ENCODE measurements at regions not wholly inside any gene's neighbourhood (a gene's known extent, or its start where the extent isn't known, plus 50 kb on each side); places are given as distances from the start of the nearest gene placed in this dataset.

DNA sequence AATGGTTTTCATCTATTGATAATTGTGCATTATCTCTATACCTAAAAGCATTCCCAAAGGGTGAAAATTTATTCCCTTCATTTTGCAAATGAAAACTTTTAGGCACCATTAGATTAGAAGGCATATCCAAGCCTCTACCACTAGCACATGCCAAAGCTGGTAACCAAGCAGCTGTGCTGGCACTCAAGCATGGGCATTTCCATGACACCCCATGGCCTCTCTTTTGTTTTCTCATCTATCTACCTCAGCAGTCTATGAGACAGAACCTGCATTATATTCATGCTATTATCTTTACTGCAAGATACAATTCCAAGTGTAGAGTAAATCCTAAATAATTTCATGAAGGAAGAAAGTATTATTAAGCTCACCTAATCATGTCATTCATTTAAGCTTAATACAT lies 334.3 kb upstream of the LRRC7 start:
- Histone ChIP-seq H3K4me1 (no peaks in the 10 kb centered on the region), H3K9me3 (no peaks in the 10 kb centered on the region), H3K36me3 (no peaks in the 10 kb centered on the region), H3K4me3 (no peak overlapping the region), H3K27me3 (no peaks in the 10 kb centered on the region), H3K27ac (no peak overlapping the region)
- ATAC-seq, result no peak
- TF ChIP-seq, protein P1, sequence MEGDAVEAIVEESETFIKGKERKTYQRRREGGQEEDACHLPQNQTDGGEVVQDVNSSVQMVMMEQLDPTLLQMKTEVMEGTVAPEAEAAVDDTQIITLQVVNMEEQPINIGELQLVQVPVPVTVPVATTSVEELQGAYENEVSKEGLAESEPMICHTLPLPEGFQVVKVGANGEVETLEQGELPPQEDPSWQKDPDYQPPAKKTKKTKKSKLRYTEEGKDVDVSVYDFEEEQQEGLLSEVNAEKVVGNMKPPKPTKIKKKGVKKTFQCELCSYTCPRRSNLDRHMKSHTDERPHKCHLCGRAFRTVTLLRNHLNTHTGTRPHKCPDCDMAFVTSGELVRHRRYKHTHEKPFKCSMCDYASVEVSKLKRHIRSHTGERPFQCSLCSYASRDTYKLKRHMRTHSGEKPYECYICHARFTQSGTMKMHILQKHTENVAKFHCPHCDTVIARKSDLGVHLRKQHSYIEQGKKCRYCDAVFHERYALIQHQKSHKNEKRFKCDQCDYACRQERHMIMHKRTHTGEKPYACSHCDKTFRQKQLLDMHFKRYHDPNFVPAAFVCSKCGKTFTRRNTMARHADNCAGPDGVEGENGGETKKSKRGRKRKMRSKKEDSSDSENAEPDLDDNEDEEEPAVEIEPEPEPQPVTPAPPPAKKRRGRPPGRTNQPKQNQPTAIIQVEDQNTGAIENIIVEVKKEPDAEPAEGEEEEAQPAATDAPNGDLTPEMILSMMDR (IDR thresholded peaks at IDR 0.05), result no peak
- TF ChIP-seq POLR2A (IDR thresholded peaks at IDR 0.05), result no peak
- no peak for DNase-seq
- intact Hi-C loops (cut with DNase I), result no loop called here

- ATAC-seq (no peak), DNase-seq (no peak)
- H3K36me3 ChIP-seq, result no peaks in the 10 kb centered on the region
- H3K4me3 ChIP-seq, result no peak overlapping the region
- TF ChIP-seq, protein P1 (IDR thresholded peaks at IDR 0.05), result no peak
- TF ChIP-seq POLR2A (IDR thresholded peaks at IDR 0.05), result no peak
- H3K4me1 ChIP-seq, result no peaks in the 10 kb centered on the region
- no peaks in the 10 kb centered on the region for H3K27me3 ChIP-seq
- intact Hi-C loops (cut with DNase I), result no loop called here
- 75 to 82% (median 78%) methylated on average over 1 of the region's 1 CpG for WGBS, 4 donors
- no peaks in the 10 kb centered on the region for H3K9me3 ChIP-seq
- H3K27ac ChIP-seq, result no peak overlapping the region
These were observed 323.5 kb upstream of the LRRC7 start for GRCh38 chr1:69244211-69244610.

DNA sequence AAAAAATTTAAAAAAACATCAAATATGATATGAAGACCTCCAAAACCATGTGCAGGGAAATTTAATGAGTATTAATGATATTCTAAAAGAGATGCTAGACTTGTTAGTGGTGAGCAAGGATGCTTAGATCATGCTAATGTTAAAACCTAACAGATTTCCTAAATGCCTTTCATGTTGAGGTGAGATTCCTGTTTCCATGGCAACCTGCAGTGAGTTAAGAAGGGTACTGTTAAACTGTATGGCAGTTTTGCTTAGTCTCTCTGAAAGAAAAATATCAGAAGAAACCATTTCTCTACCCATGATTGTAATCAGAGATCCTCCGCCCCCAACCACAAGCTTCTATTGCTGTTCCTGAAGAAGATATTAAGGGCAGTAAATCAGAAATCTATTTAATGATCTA lies 321.6 kb upstream of the LRRC7 start:
- no peak for TF ChIP-seq POLR2A (IDR thresholded peaks at IDR 0.05)
- TF ChIP-seq, protein P1 (IDR thresholded peaks at IDR 0.05), result no peak
- DNase-seq, result no peak
- Histone ChIP-seq H3K27me3 (no peaks in the 10 kb centered on the region), H3K9me3 (no peaks in the 10 kb centered on the region), H3K27ac (no peak overlapping the region), H3K4me1 (no peaks in the 10 kb centered on the region), H3K36me3 (no peaks in the 10 kb centered on the region), H3K4me3 (no peak overlapping the region)
- intact Hi-C loops (cut with DNase I), result no loop called here
- WGBS, 4 donors, result 79 to 89% (median 85%) methylated on average over 1 of the region's 1 CpG
- ATAC-seq, result no peak

DNA sequence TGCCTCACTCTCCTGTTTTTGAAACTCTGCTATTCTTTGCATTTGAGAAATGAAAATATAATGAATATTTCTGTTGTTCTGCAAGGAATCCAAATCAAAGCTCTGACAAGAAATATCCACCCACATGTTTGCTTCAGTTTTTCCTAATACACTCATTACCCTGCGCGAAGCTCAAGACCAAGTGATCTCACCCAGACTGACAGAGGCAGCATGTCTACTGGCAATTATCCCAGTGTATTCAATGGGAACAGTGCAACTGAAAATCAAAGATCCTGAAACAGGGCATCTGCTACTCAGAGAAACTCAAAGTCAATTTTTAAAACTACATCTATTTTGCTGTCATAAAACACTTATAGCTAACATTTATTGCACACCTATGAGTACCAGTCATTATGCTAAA lies 321.0 kb upstream of the LRRC7 start:
- Histone ChIP-seq H3K4me1 (no peaks in the 10 kb centered on the region), H3K36me3 (no peaks in the 10 kb centered on the region), H3K9me3 (no peaks in the 10 kb centered on the region), H3K4me3 (no peak overlapping the region), H3K27me3 (no peaks in the 10 kb centered on the region), H3K27ac (no peak overlapping the region)
- no peak for ATAC-seq
- TF ChIP-seq POLR2A (IDR thresholded peaks at IDR 0.05), result no peak
- TF ChIP-seq, protein P1 (IDR thresholded peaks at IDR 0.05), result no peak
- no peak for DNase-seq
- WGBS, 4 donors, result 64 to 77% (median 67%) methylated on average over 2 of the region's 2 CpGs
- intact Hi-C loops (cut with DNase I), result no loop called here
